ENCODE measurements at regions not wholly inside any gene's neighbourhood (a gene's known extent, or its start where the extent isn't known, plus 50 kb on each side); places are given as distances from the start of the nearest gene placed in this dataset.
"Not testable (repeated sequence)": the region's sequence is repeated elsewhere in the genome, so short reads cannot be mapped to it uniquely, and the experiment has no call there.

GRCh38 chr3:177804646-177805045 is 607.4 kb upstream of the TBL1XR1 start:
- DNase-seq, result no peak

GRCh38 chr3:177807150-177807875 is 610.0 kb upstream of the TBL1XR1 start:
- no peak for DNase-seq

- not testable (repeated sequence) for DNase-seq
These were observed 611.7 kb upstream of the TBL1XR1 start for GRCh38 chr3:177808928-177809478.

- DNase-seq, result no peak
These were observed 612.9 kb upstream of the TBL1XR1 start for GRCh38 chr3:177810162-177810623.

- peak; percentile 72 for DNase-seq
These were observed 613.8 kb upstream of the TBL1XR1 start for GRCh38 chr3:177811112-177811511.

- DNase-seq, result no peak
These were observed 614.6 kb upstream of the TBL1XR1 start for GRCh38 chr3:177811835-177812234.

- no peak for DNase-seq
These were observed 615.2 kb upstream of the TBL1XR1 start for GRCh38 chr3:177812492-177812891.

- DNase-seq, result no peak
These were observed 616.0 kb upstream of the TBL1XR1 start for GRCh38 chr3:177813322-177813721.

- no peak for DNase-seq
These were observed 619.5 kb upstream of the TBL1XR1 start for GRCh38 chr3:177816667-177817208.

GRCh38 chr3:177817751-177818150 is 620.5 kb upstream of the TBL1XR1 start:
- DNase-seq, result no peak

GRCh38 chr3:177818712-177819240 is 621.5 kb upstream of the TBL1XR1 start:
- DNase-seq, result no peak

GRCh38 chr3:177820683-177821316 is 623.5 kb upstream of the TBL1XR1 start:
- DNase-seq, result peak; percentile 88

- DNase-seq, result no peak
These were observed 625.4 kb upstream of the TBL1XR1 start for GRCh38 chr3:177822681-177823096.

GRCh38 chr3:177823701-177824189 is 626.5 kb upstream of the TBL1XR1 start:
- DNase-seq, result no peak

- DNase-seq, result no peak
These were observed 627.0 kb upstream of the TBL1XR1 start for GRCh38 chr3:177824190-177824786.

- DNase-seq, result no peak
These were observed 627.6 kb upstream of the TBL1XR1 start for GRCh38 chr3:177824841-177825240.

GRCh38 chr3:177826253-177826652 is 629.0 kb upstream of the TBL1XR1 start:
- no peak for DNase-seq

GRCh38 chr3:177827511-177828207 is 630.4 kb upstream of the TBL1XR1 start:
- no peak for DNase-seq

GRCh38 chr3:177828208-177828565 is 630.9 kb upstream of the TBL1XR1 start:
- DNase-seq, result no peak

- no peak for DNase-seq
These were observed 633.1 kb upstream of the TBL1XR1 start for GRCh38 chr3:177830411-177830849.

GRCh38 chr3:177831361-177831760 is 634.1 kb upstream of the TBL1XR1 start:
- no peak for DNase-seq

- no peak for DNase-seq
These were observed 635.6 kb upstream of the TBL1XR1 start for GRCh38 chr3:177832880-177833279.
